GM18502 (cell line): ENCODE measurements at regions not wholly inside any gene's neighbourhood (a gene's known extent, or its start where the extent isn't known, plus 50 kb on each side); places are given as distances from the start of the nearest gene placed in this dataset.

ENCODE experiments used
- ATAC-seq: cut with Tn5 transposase; IDR thresholded peaks from one replicate; pipeline ENCODE4 v1.9.1; 2021; ENCODE audit warnings: mild to moderate bottlenecking; ENCODE audit not compliant: unreplicated experiment, poor library complexity

GRCh38 chr4:164440199-164440598 lies 313.7 kb upstream of the SMIM31 start:
- no peak for ATAC-seq

- no peak for ATAC-seq
These were observed 312.8 kb upstream of the SMIM31 start for GRCh38 chr4:164441109-164441508.

- ATAC-seq: no peak
These were observed 311.8 kb upstream of the SMIM31 start for GRCh38 chr4:164442180-164442579.

GRCh38 chr4:164446516-164446915 lies 307.4 kb upstream of the SMIM31 start:
- ATAC-seq: no peak

GRCh38 chr4:164461901-164462300 lies 292.0 kb upstream of the SMIM31 start:
- ATAC-seq: no peak

GRCh38 chr4:164462471-164462870 lies 291.5 kb upstream of the SMIM31 start:
- ATAC-seq: no peak

GRCh38 chr4:164464313-164464712 lies 289.6 kb upstream of the SMIM31 start:
- ATAC-seq: no peak

- no peak for ATAC-seq
These were observed 286.4 kb upstream of the SMIM31 start for GRCh38 chr4:164467493-164467892.

- ATAC-seq: no peak
These were observed 272.4 kb upstream of the SMIM31 start for GRCh38 chr4:164481306-164482091.

- no peak for ATAC-seq
These were observed 271.9 kb upstream of the SMIM31 start for GRCh38 chr4:164482092-164482404.

- ATAC-seq: no peak
These were observed 271.2 kb upstream of the SMIM31 start for GRCh38 chr4:164482758-164483157.

GRCh38 chr4:164483711-164484110 lies 270.2 kb upstream of the SMIM31 start:
- no peak for ATAC-seq

GRCh38 chr4:164484551-164484950 lies 269.4 kb upstream of the SMIM31 start:
- no peak for ATAC-seq

- no peak for ATAC-seq
These were observed 268.8 kb upstream of the SMIM31 start for GRCh38 chr4:164485136-164485535.

- no peak for ATAC-seq
These were observed 265.8 kb upstream of the SMIM31 start for GRCh38 chr4:164488114-164488513.

GRCh38 chr4:164501074-164501473 lies 252.9 kb upstream of the SMIM31 start:
- no peak for ATAC-seq

- ATAC-seq: no peak
These were observed 250.1 kb upstream of the SMIM31 start for GRCh38 chr4:164503874-164504273.

- ATAC-seq: no peak
These were observed 245.8 kb upstream of the SMIM31 start for GRCh38 chr4:164508097-164508496.

- ATAC-seq: no peak
These were observed 245.2 kb upstream of the SMIM31 start for GRCh38 chr4:164508771-164509170.

GRCh38 chr4:164509951-164510350 lies 244.0 kb upstream of the SMIM31 start:
- no peak for ATAC-seq

GRCh38 chr4:164512124-164512523 lies 241.8 kb upstream of the SMIM31 start:
- ATAC-seq: no peak

- no peak for ATAC-seq
These were observed 239.2 kb upstream of the SMIM31 start for GRCh38 chr4:164514765-164515164.

- ATAC-seq: no peak
These were observed 229.1 kb upstream of the SMIM31 start for GRCh38 chr4:164524789-164525188.
